CD14-positive monocyte (primary cell): ENCODE measurements at regions not wholly inside any gene's neighbourhood (a gene's known extent, or its start where the extent isn't known, plus 50 kb on each side); places are given as distances from the start of the nearest gene placed in this dataset.

ENCODE experiments used
- DNase-seq, 3 donors: peaks; one replicate each; pipeline ENCODE4 v3.0.0-alpha.2; 2011 to 2022
- H2AFZ ChIP-seq: 2 replicates; pipeline ENCODE4 v1.6.0; 2012; ENCODE audit warnings: mild to moderate bottlenecking, low read depth, low read length, inconsistent platforms; ENCODE audit not compliant: insufficient read depth, poor library complexity, severe bottlenecking
- H3K27ac ChIP-seq, 2 donors: 1 replicate in 1 of 2; 2 replicates in 1 of 2; pipeline ENCODE4 v1.5.1; 2012 to 2013; ENCODE audit warnings: low read length in 2 of 2, control low read depth in 1 of 2, inconsistent platforms in 1 of 2, low read depth in 1 of 2, mild to moderate bottlenecking in 1 of 2
- H3K27me3 ChIP-seq, 2 donors: one replicate each; pipeline versions ENCODE4 v1.6.0 to v1.6.1; 2011 to 2013; ENCODE audit warnings: low read length in 2 of 2; ENCODE audit not compliant: control insufficient read depth in 2 of 2, insufficient read depth in 2 of 2
- H3K36me3 ChIP-seq, 2 donors: replicated peaks in 1 of 2; 1 replicate in 1 of 2; 2 replicates in 1 of 2; pipeline versions ENCODE4 v1.5.1 to v1.6.1; 2012 to 2013; ENCODE audit warnings: low read length in 2 of 2, control low read depth in 1 of 2, inconsistent platforms in 1 of 2, mild to moderate bottlenecking in 1 of 2; ENCODE audit not compliant: insufficient read depth in 2 of 2, control insufficient read depth in 1 of 2
- H3K4me1 ChIP-seq, 2 donors: 1 replicate in 1 of 2; 2 replicates in 1 of 2; pipeline versions ENCODE4 v1.5.1 to v1.6.1; 2012 to 2013; ENCODE audit warnings: low read length in 2 of 2, control low read depth in 1 of 2, inconsistent platforms in 1 of 2, mild to moderate bottlenecking in 1 of 2, moderate library complexity in 1 of 2; ENCODE audit not compliant: insufficient read depth in 2 of 2, control insufficient read depth in 1 of 2
- H3K4me2 ChIP-seq: replicated peaks from 2 replicates; pipeline ENCODE3; 2012; ENCODE audit warnings: low read length, moderate library complexity, mild to moderate bottlenecking; ENCODE audit not compliant: poor library complexity, severe bottlenecking; ENCODE audit errors: extremely low read depth
- H3K4me3 ChIP-seq, 3 experiments: fragments of 200-600 bp in 1 of 3; sonication (generic) in 1 of 3; replicated peaks in 1 of 3; 1 replicate in 2 of 3; 2 replicates in 1 of 3; pipeline ENCODE4 v1.5.1; 2011 to 2013; ENCODE audit warnings: low read length in 3 of 3, mild to moderate bottlenecking in 3 of 3, control low read depth in 2 of 3, low read depth in 2 of 3, inconsistent platforms in 1 of 3, moderate library complexity in 1 of 3
- H3K79me2 ChIP-seq: 2 replicates; pipeline ENCODE4 v1.6.0; 2012; ENCODE audit warnings: mild to moderate bottlenecking, control low read depth, inconsistent platforms, low read length, moderate library complexity; ENCODE audit not compliant: insufficient read depth
- H3K9ac ChIP-seq: 2 replicates; pipeline ENCODE4 v1.6.0; 2017; ENCODE audit warnings: low read length, mild to moderate bottlenecking; ENCODE audit not compliant: insufficient read depth, poor library complexity, severe bottlenecking
- H3K9me3 ChIP-seq, 2 donors: replicated peaks in 1 of 2; 1 replicate in 1 of 2; 2 replicates in 1 of 2; pipeline versions ENCODE4 v1.5.1 to v1.6.1; 2012 to 2013; ENCODE audit warnings: low read length in 2 of 2, control low read depth in 1 of 2; ENCODE audit not compliant: control insufficient read depth in 1 of 2, insufficient read depth in 1 of 2
- H4K20me1 ChIP-seq: 2 replicates; pipeline ENCODE4 v1.6.0; 2012; ENCODE audit warnings: mild to moderate bottlenecking, low read length, control low read depth, moderate library complexity; ENCODE audit not compliant: insufficient read depth
- H3K27ac Mint-ChIP-seq, 7 donors: one replicate each; pipeline ENCODE4 v1.8.0; 2020; ENCODE audit warnings: mild to moderate bottlenecking in 7 of 7, mixed read lengths in 7 of 7, moderate library complexity in 6 of 7, inconsistent platforms in 2 of 7
- H3K27me3 Mint-ChIP-seq, 3 donors: one replicate each; pipeline ENCODE4 v1.8.0; 2021 to 2022; ENCODE audit warnings: low read depth in 3 of 3, mild to moderate bottlenecking in 3 of 3, mixed read lengths in 3 of 3, moderate library complexity in 3 of 3, inconsistent platforms in 1 of 3
- H3K36me3 Mint-ChIP-seq, 2 donors: one replicate each; pipeline ENCODE4 v1.8.0; 2020; ENCODE audit warnings: mixed read lengths in 2 of 2, inconsistent platforms in 1 of 2, mild to moderate bottlenecking in 1 of 2
- H3K4me1 Mint-ChIP-seq: one replicate; pipeline ENCODE4 v1.8.0; 2020; ENCODE audit warnings: mild to moderate bottlenecking, mixed read lengths
- H3K4me3 Mint-ChIP-seq, 2 donors: one replicate each; pipeline ENCODE4 v1.8.0; 2020; ENCODE audit warnings: mild to moderate bottlenecking in 2 of 2, mixed read lengths in 2 of 2, moderate library complexity in 1 of 2
- H3K9me3 Mint-ChIP-seq, 7 donors: one replicate each; pipeline ENCODE4 v1.8.0; 2020 to 2022; ENCODE audit warnings: mixed read lengths in 7 of 7, mild to moderate bottlenecking in 6 of 7, moderate library complexity in 6 of 7, inconsistent platforms in 2 of 7
- WGBS: methylation state at CpG from one replicate; pipeline ENCODE4 v1.1.5; 2013; ENCODE audit warnings: missing lambda C conversion rate; ENCODE audit not compliant: insufficient coverage; 5-methylcytosine and 5-hydroxymethylcytosine counted together
- intact Hi-C, 2 donors: fragments of 100-400 bp; cut with micrococcal nuclease; formaldehyde crosslinking; loops; one replicate each; pipeline versions ENCODE4 v1.15.0 to v1.15.1; 2023
- TF ChIP-seq, protein P1 (sequence below): fragments of 200-600 bp; IDR thresholded peaks from one replicate; pipeline ENCODE4 v1.8.0; 2022; ENCODE audit warnings: antibody characterized with exemption, mild to moderate bottlenecking

DNA sequence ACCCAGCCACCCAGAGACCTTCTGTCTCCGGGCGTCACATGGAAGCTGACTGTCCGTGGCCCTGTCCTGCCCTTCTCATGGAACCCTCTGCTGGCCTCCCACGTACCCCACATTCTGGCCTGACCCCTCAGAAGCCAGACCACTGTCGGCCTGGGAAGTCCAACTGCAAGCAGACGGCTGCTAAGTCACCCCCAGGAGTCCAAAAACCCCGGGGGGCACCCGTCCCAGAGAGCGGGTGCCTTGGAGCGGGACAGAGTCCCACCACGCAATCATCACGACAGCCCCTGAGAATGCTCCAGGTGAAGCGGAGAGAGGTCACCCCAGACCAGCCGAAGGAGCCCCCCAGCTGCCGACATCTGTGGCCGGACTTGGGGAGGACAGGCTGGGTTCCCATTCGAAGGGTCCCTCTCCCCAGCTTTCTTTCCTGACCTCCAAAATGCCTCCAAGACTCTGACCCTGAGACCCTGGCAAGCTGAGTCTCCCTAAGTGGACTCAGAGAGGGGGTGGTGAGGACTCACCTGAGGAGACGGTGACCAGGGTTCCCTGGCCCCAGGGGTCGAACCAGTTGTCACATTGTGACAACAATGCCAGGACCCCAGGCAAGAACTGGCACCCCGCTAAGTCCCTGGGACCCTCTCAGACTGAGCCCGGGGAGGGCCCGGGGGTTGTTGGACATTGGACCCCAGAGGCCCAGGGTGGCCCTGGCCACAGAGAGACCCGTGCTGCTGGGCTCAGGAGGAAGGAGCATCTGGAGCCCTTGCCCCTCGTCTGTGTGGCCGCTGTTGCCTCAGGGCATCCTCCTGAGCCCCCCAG lies 337.1 kb downstream of the TMEM121 start:
- H3K4me3 ChIP-seq = no peak overlapping the region
- no peaks in the 10 kb centered on the region for H3K4me1 ChIP-seq
- H3K27ac ChIP-seq = no peak overlapping the region
- intact Hi-C loops = no loop called here
- Mint-ChIP-seq H3K36me3 (peaks cover 0 to 6% of the 10 kb centered on the region in 2 donors), H3K27ac (peak overlapping the region in 1 of 7 donors; percentile 63), H3K9me3 (peaks cover 0 to 14% (median 5%) of the 10 kb centered on the region in 7 donors), H3K27me3 (peaks cover 62 to 80% (median 70%) of the 10 kb centered on the region in 3 donors), H3K4me3 (peak overlapping the region; percentile 59 to 72), H3K4me1 (peaks cover 10% of the 10 kb centered on the region)
- no peak overlapping the region for H3K9ac ChIP-seq
- DNase-seq = no peak
- no peaks in the 10 kb centered on the region for H4K20me1 ChIP-seq
- H3K9me3 ChIP-seq = peaks cover 15 to 16% of the 10 kb centered on the region in 2 donors
- H3K79me2 ChIP-seq = no peaks in the 10 kb centered on the region
- H3K4me2 ChIP-seq = no peak overlapping the region
- H3K27me3 ChIP-seq = peaks cover 15 to 76% of the 10 kb centered on the region in 2 donors
- no peak overlapping the region for H2AFZ ChIP-seq
- no peaks in the 10 kb centered on the region for H3K36me3 ChIP-seq
- TF ChIP-seq, protein P1, sequence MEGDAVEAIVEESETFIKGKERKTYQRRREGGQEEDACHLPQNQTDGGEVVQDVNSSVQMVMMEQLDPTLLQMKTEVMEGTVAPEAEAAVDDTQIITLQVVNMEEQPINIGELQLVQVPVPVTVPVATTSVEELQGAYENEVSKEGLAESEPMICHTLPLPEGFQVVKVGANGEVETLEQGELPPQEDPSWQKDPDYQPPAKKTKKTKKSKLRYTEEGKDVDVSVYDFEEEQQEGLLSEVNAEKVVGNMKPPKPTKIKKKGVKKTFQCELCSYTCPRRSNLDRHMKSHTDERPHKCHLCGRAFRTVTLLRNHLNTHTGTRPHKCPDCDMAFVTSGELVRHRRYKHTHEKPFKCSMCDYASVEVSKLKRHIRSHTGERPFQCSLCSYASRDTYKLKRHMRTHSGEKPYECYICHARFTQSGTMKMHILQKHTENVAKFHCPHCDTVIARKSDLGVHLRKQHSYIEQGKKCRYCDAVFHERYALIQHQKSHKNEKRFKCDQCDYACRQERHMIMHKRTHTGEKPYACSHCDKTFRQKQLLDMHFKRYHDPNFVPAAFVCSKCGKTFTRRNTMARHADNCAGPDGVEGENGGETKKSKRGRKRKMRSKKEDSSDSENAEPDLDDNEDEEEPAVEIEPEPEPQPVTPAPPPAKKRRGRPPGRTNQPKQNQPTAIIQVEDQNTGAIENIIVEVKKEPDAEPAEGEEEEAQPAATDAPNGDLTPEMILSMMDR = no peak
- 19% methylated on average over 22 of the region's 25 CpGs for WGBS

DNA sequence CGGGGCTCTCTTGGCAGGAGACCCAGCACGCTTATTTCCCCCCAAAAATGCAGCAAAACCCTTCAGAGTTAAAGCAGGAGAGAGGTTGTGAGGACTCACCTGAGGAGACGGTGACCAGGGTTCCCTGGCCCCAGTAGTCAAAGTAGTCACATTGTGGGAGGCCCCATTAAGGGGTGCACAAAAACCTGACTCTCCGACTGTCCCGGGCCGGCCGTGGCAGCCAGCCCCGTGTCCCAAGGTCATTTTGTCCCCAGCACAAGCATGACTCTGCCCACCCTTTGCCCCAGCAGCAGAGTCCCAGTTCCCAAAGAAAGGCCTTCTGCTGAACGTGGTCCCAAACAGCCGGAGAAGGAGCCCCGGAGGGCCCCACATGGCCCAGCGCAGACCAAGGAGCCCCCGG lies 337.7 kb downstream of the TMEM121 start:
- Mint-ChIP-seq H3K27ac (no peak overlapping the region), H3K9me3 (peaks cover 0 to 14% (median 5%) of the 10 kb centered on the region in 7 donors), H3K4me3 (peak overlapping the region; percentile 59 to 72), H3K36me3 (peaks cover 0 to 6% of the 10 kb centered on the region in 2 donors), H3K27me3 (peaks cover 62 to 75% (median 68%) of the 10 kb centered on the region in 3 donors), H3K4me1 (peaks cover 10% of the 10 kb centered on the region)
- H3K79me2 ChIP-seq = no peaks in the 10 kb centered on the region
- H2AFZ ChIP-seq = no peak overlapping the region
- H3K36me3 ChIP-seq = no peaks in the 10 kb centered on the region
- TF ChIP-seq, protein P1 = no peak
- H3K9ac ChIP-seq = no peak overlapping the region
- no peaks in the 10 kb centered on the region for H4K20me1 ChIP-seq
- intact Hi-C loops = no loop called here
- H3K27me3 ChIP-seq = peaks cover 15 to 70% of the 10 kb centered on the region in 2 donors
- H3K4me2 ChIP-seq = no peak overlapping the region
- H3K27ac ChIP-seq = no peak overlapping the region
- 11% methylated on average over 9 of the region's 13 CpGs for WGBS
- no peaks in the 10 kb centered on the region for H3K4me1 ChIP-seq
- no peak for DNase-seq
- no peak overlapping the region for H3K4me3 ChIP-seq
- H3K9me3 ChIP-seq = peaks cover 15 to 16% of the 10 kb centered on the region in 2 donors
